SJCRH30 (cell line): ENCODE measurements at regions not wholly inside any gene's neighbourhood (a gene's known extent, or its start where the extent isn't known, plus 50 kb on each side); places are given as distances from the start of the nearest gene placed in this dataset.

Experiments
- DNase-seq, 2 experiments: peaks; one replicate each; pipeline ENCODE4 v3.0.0-alpha.2; 2015 to 2020
- H3K27ac ChIP-seq: fragments of 250-450 bp; sonication (Bioruptor Pico); 2 replicates; pipeline ENCODE4 v1.5.1; 2020; ENCODE audit warnings: mild to moderate bottlenecking, moderate library complexity
- H3K27me3 ChIP-seq: fragments of 250-450 bp; sonication (Bioruptor Pico); 2 replicates; pipeline ENCODE4 v1.5.1; 2020; ENCODE audit warnings: mild to moderate bottlenecking, moderate library complexity
- H3K36me3 ChIP-seq: fragments of 250-450 bp; sonication (Bioruptor Pico); 2 replicates; pipeline ENCODE4 v1.5.1; 2020; ENCODE audit warnings: mild to moderate bottlenecking, moderate library complexity
- H3K4me1 ChIP-seq: fragments of 250-450 bp; sonication (Bioruptor Pico); 2 replicates; pipeline ENCODE4 v1.5.1; 2020; ENCODE audit warnings: mild to moderate bottlenecking, moderate library complexity
- H3K4me3 ChIP-seq: fragments of 250-450 bp; sonication (Bioruptor Pico); 2 replicates; pipeline ENCODE4 v1.5.1; 2020; ENCODE audit warnings: mild to moderate bottlenecking, moderate library complexity
- H3K9me3 ChIP-seq: fragments of 250-450 bp; sonication (Bioruptor Pico); replicated peaks from 2 replicates; pipeline ENCODE4 v1.5.1; 2020; ENCODE audit warnings: mild to moderate bottlenecking, moderate library complexity

- no peaks in the 10 kb centered on the region for H3K36me3 ChIP-seq
Measured at GRCh38 chr17:52368886-52369285, 210.4 kb upstream of the CA10 start.

GRCh38 chr17:52357854-52358253 lies 199.3 kb upstream of the CA10 start:
- DNase-seq: no peak
- no peaks in the 10 kb centered on the region for H3K9me3 ChIP-seq
- H3K36me3 ChIP-seq: no peaks in the 10 kb centered on the region
- no peak overlapping the region for H3K27ac ChIP-seq
- H3K4me3 ChIP-seq: no peak overlapping the region
- no peaks in the 10 kb centered on the region for H3K27me3 ChIP-seq
- H3K4me1 ChIP-seq: no peaks in the 10 kb centered on the region

More at GRCh38 chr17:52368886-52369285, 210.4 kb upstream of the CA10 start:
- no peak overlapping the region for H3K27ac ChIP-seq
- no peaks in the 10 kb centered on the region for H3K4me1 ChIP-seq
- no peaks in the 10 kb centered on the region for H3K9me3 ChIP-seq
- H3K4me3 ChIP-seq: no peak overlapping the region
- no peaks in the 10 kb centered on the region for H3K27me3 ChIP-seq
- no peak for DNase-seq

DNA sequence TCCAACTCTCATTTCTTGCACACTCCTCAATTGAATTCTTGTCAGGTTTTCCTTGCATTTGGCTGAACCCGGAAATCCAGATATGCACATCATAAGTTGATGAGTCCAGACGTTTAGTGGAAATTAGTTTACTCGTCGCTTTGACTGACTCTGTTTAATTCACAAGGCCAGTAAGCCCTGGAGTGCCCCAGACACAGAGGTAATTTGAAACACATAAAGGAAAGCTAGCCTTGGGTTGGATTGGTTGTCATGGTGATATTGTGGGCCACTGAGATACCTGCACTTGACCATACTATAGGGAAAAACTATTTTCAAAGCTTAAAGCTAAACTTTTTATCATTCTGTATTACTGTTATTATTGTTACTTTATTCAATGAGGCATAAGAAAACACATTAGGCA lies 178.3 kb upstream of the CA10 start:
- Histone ChIP-seq H3K27me3 (no peaks in the 10 kb centered on the region), H3K36me3 (no peaks in the 10 kb centered on the region), H3K27ac (no peak overlapping the region), H3K9me3 (no peaks in the 10 kb centered on the region), H3K4me3 (no peak overlapping the region), H3K4me1 (no peaks in the 10 kb centered on the region)
- DNase-seq: no peak

DNA sequence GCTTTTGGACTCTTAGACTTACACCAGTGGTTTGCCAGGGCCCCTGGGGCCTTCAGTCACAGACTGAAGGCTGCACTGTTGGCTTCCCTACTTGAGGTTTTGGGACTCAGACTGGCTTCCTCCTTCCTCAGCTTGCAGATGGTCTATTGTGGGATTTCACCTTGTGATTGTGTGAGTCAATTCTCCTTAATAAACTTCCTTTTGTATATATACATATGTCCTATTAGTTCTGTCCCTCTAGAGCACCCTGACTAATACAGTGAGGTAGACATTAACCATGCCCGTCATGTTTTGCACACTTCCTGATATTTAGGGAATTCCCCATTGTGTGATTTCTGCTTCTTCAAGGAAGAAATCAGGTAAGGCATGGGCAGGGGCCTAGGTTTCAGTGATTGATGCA lies 147.8 kb upstream of the CA10 start:
- Histone ChIP-seq H3K9me3 (no peaks in the 10 kb centered on the region), H3K4me3 (no peak overlapping the region), H3K36me3 (no peaks in the 10 kb centered on the region), H3K4me1 (no peaks in the 10 kb centered on the region), H3K27me3 (no peaks in the 10 kb centered on the region), H3K27ac (no peak overlapping the region)
- no peak for DNase-seq

DNA sequence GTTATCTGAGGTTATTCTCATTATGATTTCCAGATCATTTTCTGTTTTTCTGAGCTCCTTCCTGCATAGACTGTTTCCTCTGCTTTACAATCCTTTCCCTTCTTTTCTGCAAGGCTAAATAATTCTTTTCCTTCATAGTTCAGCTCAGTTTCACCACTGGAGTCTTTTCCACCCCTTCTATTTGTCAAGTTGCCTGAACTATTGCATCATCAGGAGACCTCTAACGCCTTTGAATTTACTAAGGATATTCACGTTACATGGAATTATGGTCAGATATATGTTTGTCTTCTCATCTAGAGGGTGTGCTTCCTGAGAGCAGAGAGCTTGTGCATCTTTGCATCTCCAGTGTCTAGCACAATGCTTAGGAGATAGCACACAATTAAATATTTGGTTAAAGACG lies 140.4 kb upstream of the CA10 start:
- Histone ChIP-seq H3K4me3 (no peak overlapping the region), H3K27ac (no peak overlapping the region), H3K4me1 (no peaks in the 10 kb centered on the region; the same call in 1 of the 2 replicates), H3K9me3 (no peaks in the 10 kb centered on the region), H3K27me3 (no peaks in the 10 kb centered on the region), H3K36me3 (no peaks in the 10 kb centered on the region)
- no peak for DNase-seq

GRCh38 chr17:52297230-52298010 lies 138.9 kb upstream of the CA10 start:
- no peaks in the 10 kb centered on the region for H3K36me3 ChIP-seq
- no peaks in the 10 kb centered on the region for H3K27me3 ChIP-seq
- no peaks in the 10 kb centered on the region for H3K9me3 ChIP-seq
- no peaks in the 10 kb centered on the region; the same call in 1 of the 2 replicates for H3K4me1 ChIP-seq
- no peak overlapping the region for H3K27ac ChIP-seq
- no peak overlapping the region for H3K4me3 ChIP-seq
- DNase-seq: no peak

DNA sequence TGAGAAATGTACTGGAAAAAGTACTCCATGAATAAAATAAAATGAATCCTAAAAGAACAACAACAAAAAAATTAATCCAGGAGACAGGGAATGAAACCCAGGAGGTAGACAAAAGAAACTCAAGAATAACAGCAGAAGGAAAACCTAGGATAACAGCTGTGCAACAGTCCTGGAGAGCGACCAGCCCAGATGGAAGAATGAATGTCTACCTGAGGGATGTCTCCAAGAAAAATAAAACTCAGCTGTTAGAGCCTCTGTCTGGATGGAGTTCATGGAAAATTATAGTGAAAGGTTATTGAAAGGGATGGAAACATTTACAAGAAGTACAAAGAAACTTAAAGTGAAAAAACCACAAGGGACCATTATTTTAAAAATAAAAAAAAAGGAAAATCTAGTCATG lies 135.8 kb upstream of the CA10 start:
- Histone ChIP-seq H3K27me3 (no peaks in the 10 kb centered on the region), H3K27ac (no peak overlapping the region), H3K4me3 (no peak overlapping the region), H3K36me3 (no peaks in the 10 kb centered on the region), H3K4me1 (no peaks in the 10 kb centered on the region), H3K9me3 (no peaks in the 10 kb centered on the region)
- DNase-seq: peak in 1 of 2 experiments; percentile 7

- Histone ChIP-seq H3K9me3 (no peaks in the 10 kb centered on the region), H3K27ac (no peak overlapping the region), H3K4me3 (no peak overlapping the region), H3K27me3 (no peaks in the 10 kb centered on the region), H3K4me1 (no peaks in the 10 kb centered on the region), H3K36me3 (no peaks in the 10 kb centered on the region)
- DNase-seq: no peak
Measured at GRCh38 chr17:52287611-52288010, 129.1 kb upstream of the CA10 start.

GRCh38 chr17:52283872-52284271 lies 125.4 kb upstream of the CA10 start:
- Histone ChIP-seq H3K4me1 (no peaks in the 10 kb centered on the region), H3K4me3 (no peak overlapping the region), H3K36me3 (no peaks in the 10 kb centered on the region), H3K27me3 (no peaks in the 10 kb centered on the region), H3K27ac (no peak overlapping the region), H3K9me3 (no peaks in the 10 kb centered on the region)
- no peak for DNase-seq

DNA sequence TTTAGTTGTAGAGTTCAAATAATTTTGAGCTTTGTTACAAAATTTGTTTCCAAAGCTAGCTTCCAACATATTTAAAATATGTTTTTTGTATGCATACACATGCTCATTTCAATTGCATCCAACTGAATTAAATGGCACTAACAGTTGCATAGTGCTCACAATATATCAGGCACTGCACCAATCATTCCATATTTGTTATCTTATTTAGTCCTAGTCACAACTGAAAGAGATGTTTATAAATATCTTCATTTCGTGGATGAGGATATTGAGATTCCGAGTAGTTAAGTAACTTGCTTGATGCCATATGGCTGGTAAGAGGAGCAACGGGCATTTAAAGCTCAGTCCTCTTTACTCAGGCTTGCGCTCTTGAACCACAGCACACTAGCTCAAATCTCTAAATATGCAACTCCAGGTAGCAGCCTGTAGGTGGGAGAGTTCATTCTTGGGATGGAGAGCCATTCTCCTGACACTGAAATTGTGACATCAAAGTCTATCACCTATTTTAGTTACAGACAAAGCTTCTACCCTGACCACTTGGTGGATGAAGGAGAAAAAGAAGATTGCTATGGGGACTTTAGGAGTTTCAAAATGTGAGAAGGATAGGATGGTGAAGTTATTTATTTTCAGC lies 118.0 kb upstream of the CA10 start:
- no peak for DNase-seq
- no peak overlapping the region for H3K4me3 ChIP-seq
- H3K4me1 ChIP-seq: no peaks in the 10 kb centered on the region
- H3K9me3 ChIP-seq: no peaks in the 10 kb centered on the region
- H3K27me3 ChIP-seq: no peaks in the 10 kb centered on the region
- no peaks in the 10 kb centered on the region for H3K36me3 ChIP-seq
- no peak overlapping the region for H3K27ac ChIP-seq

DNA sequence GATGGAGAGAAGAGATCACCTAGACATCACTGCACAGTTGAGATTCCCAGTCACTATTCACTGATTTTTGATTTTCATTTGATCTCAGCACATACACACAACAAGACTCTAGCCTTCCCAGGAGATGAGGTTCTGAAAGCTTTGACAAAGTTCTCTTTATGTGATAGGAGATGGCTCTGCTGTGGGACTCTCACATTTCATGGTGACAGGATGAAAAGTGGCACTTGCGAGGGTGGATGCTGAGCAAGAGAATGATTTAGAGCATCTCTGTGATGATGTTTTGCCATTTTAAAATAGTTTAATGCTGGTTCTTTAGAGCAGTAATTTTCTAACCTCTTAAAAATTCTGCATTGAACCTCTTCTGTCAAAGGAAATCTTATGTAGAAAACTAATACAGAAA lies 113.3 kb upstream of the CA10 start:
- Histone ChIP-seq H3K27ac (no peak overlapping the region), H3K9me3 (no peaks in the 10 kb centered on the region), H3K27me3 (no peaks in the 10 kb centered on the region), H3K4me3 (no peak overlapping the region), H3K36me3 (no peaks in the 10 kb centered on the region), H3K4me1 (no peaks in the 10 kb centered on the region)
- no peak for DNase-seq

DNA sequence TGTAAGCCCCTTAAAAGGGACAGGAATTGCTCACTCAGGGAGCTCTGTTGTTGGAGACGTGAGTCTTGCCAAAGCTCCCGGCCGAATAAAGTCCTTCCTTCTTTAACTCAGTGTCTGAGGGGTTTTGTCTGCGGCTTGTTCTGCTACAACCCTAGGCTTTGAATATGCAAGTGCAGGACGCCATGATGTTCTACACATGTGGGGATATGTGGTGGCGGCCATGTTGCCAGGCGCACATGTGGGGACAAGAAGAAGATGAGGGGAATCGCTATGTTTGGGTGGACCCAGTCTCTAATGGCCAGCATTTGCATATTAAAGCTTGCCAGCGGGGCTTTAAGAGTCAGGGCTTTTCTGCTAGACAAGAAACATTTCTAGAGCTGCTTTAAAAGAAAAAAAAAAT lies 96.8 kb upstream of the CA10 start:
- Histone ChIP-seq H3K4me3 (no peak overlapping the region), H3K27ac (no peak overlapping the region), H3K9me3 (no peaks in the 10 kb centered on the region), H3K4me1 (no peaks in the 10 kb centered on the region), H3K36me3 (no peaks in the 10 kb centered on the region), H3K27me3 (no peaks in the 10 kb centered on the region)
- DNase-seq: no peak

DNA sequence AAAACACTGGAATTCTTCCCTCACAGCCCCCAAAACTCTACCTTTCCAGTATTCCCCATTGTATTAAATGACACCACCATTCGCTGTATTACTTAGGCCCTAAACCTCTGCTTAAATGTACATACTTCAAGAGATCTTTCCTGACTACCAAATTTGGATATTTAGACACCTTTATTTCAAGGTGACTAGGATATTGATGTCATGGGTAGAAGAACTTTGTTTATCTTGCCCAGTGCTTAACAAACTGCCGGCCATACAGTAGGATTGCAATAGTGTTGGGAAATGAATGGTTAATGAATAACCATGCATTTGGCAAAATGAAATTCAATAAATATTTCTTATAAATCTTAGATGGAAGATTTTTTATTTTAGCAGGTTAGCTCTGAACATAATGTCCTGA lies 86.2 kb upstream of the CA10 start:
- H3K36me3 ChIP-seq: no peaks in the 10 kb centered on the region
- H3K4me1 ChIP-seq: no peaks in the 10 kb centered on the region
- DNase-seq: no peak
- no peak overlapping the region for H3K4me3 ChIP-seq
- H3K27ac ChIP-seq: no peak overlapping the region
- H3K9me3 ChIP-seq: no peaks in the 10 kb centered on the region
- H3K27me3 ChIP-seq: no peaks in the 10 kb centered on the region

DNA sequence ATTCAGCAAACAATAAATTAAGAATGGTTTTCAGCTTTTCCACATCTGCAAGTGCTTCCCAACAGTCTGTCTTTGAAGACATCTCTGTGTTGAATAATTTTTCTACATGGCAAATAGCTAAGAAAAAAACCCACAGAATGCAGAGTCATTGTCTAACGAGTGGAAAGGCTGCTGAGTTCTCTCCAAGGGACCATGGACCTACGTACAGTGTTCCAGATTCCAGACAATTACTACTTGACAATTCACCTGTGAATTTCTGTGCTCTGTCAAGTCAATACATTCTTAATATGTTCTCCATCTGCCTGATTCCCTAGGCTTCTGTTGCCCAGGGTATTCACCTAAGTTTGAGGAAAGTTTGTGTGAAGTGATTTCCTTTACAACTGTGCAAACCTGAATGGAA lies 83.8 kb upstream of the CA10 start:
- H3K4me3 ChIP-seq: no peak overlapping the region
- H3K27ac ChIP-seq: no peak overlapping the region
- no peaks in the 10 kb centered on the region for H3K9me3 ChIP-seq
- H3K36me3 ChIP-seq: no peaks in the 10 kb centered on the region
- no peaks in the 10 kb centered on the region for H3K27me3 ChIP-seq
- no peaks in the 10 kb centered on the region for H3K4me1 ChIP-seq
- DNase-seq: no peak

DNA sequence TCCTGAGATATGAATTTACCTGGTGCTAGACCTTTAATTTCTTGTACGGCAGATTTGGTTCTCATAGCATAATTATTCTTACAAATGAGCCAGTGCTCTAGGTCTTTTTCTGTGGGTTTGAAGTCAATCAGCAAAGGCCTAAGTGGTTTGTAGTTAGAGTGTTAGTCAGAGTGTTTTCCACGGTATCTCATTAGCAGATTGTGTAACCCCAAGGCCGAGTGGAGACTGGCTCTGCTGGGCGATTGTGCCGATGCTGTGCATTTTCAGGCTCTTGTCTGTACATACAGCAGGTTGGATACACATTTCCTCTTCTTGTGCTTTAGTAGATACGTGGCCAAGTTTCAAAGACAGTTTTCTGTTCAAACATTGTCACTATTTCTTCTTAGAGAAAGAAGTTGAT lies 78.6 kb upstream of the CA10 start:
- H3K36me3 ChIP-seq: no peaks in the 10 kb centered on the region
- no peak for DNase-seq
- H3K4me1 ChIP-seq: no peaks in the 10 kb centered on the region
- H3K9me3 ChIP-seq: no peaks in the 10 kb centered on the region
- H3K27me3 ChIP-seq: no peaks in the 10 kb centered on the region
- H3K4me3 ChIP-seq: no peak overlapping the region
- H3K27ac ChIP-seq: no peak overlapping the region

DNA sequence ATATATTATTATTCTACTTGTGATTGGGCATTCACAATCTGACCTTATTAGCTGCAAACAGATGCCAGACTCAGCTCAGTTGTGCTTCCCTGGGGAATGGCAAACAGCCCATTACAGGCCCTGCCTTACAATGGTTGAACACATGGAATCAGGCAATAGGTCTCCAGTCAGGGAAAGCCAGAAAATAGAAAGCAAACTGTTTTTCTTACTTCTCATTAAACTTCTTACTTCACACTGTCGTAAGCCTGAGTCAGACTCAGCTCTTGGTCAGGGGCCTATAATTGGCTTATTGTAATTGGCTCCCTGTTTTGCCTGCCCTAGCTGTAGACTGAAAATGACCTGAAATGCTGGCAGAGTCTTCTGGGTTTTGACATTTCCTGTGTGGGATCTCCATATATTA lies 77.0 kb upstream of the CA10 start:
- DNase-seq: no peak
- Histone ChIP-seq H3K9me3 (no peaks in the 10 kb centered on the region), H3K27me3 (no peaks in the 10 kb centered on the region), H3K36me3 (no peaks in the 10 kb centered on the region), H3K4me3 (no peak overlapping the region), H3K27ac (no peak overlapping the region), H3K4me1 (no peaks in the 10 kb centered on the region)
